HEK293T (cell line): ENCODE measurements at regions not wholly inside any gene's neighbourhood (a gene's known extent, or its start where the extent isn't known, plus 50 kb on each side); places are given as distances from the start of the nearest gene placed in this dataset.
"Not testable (repeated sequence)": the region's sequence is repeated elsewhere in the genome, so short reads cannot be mapped to it uniquely, and the experiment has no call there.

ENCODE experiments used
- CTCF ChIA-PET: fragments of 350-600 bp; formaldehyde crosslinking; extraction: SDS; loops from one replicate; lab custom pipeline; 2021; ENCODE audit warnings: antibody characterized with exemption, inconsistent platforms; lab: Yijun Ruan, JAX
- POLR2A ChIA-PET: fragments of 350-600 bp; formaldehyde crosslinking; extraction: SDS; loops from one replicate; lab custom pipeline; 2020; ENCODE audit warnings: antibody characterized with exemption, inconsistent platforms; lab: Yijun Ruan, JAX
- DNase-seq: peaks from one replicate; pipeline ENCODE4 v3.0.0; 2012; ENCODE audit warnings: mixed read lengths; ENCODE audit errors: extremely low spot score
- ARNT ChIP-seq: fragments of 450-650 bp; IDR thresholded peaks from 2 replicates; pipeline ENCODE4 v1.6.1; 2017; ENCODE audit warnings: mild to moderate bottlenecking
- BHLHE40 ChIP-seq: fragments of 450-650 bp; IDR thresholded peaks from 2 replicates; pipeline ENCODE4 v1.6.1; 2016; ENCODE audit warnings: mild to moderate bottlenecking, moderate library complexity, borderline replicate concordance
- CTBP1 ChIP-seq: fragments of 450-650 bp; IDR thresholded peaks from 2 replicates; pipeline ENCODE4 v1.6.1; 2016; ENCODE audit warnings: borderline replicate concordance
- ELF4 ChIP-seq: fragments of 450-650 bp; IDR thresholded peaks from 2 replicates; pipeline ENCODE4 v1.6.1; 2017; ENCODE audit warnings: antibody characterized with exemption
- FOXA1 ChIP-seq: fragments of 450-650 bp; IDR thresholded peaks from 2 replicates; pipeline ENCODE4 v1.6.1; 2016; ENCODE audit warnings: mild to moderate bottlenecking
- FOXK2 ChIP-seq: fragments of 450-650 bp; IDR thresholded peaks from 2 replicates; pipeline ENCODE4 v1.6.1; 2016; ENCODE audit warnings: mild to moderate bottlenecking
- FOXM1 ChIP-seq: fragments of 450-650 bp; IDR thresholded peaks from 2 replicates; pipeline ENCODE4 v1.6.1; 2017; ENCODE audit warnings: mild to moderate bottlenecking, borderline replicate concordance
- HDGF ChIP-seq: fragments of 450-650 bp; IDR thresholded peaks from 2 replicates; pipeline ENCODE4 v1.6.1; 2017; ENCODE audit warnings: antibody characterized with exemption, borderline replicate concordance
- L3MBTL2 ChIP-seq: fragments of 450-650 bp; conservative IDR thresholded peaks from 2 replicates; pipeline ENCODE4 v1.6.1; 2016; ENCODE audit warnings: mild to moderate bottlenecking
- LEF1 ChIP-seq: fragments of 450-650 bp; IDR thresholded peaks from 2 replicates; pipeline ENCODE4 v1.6.1; 2017; ENCODE audit warnings: mild to moderate bottlenecking, borderline replicate concordance
- NFRKB ChIP-seq: fragments of 450-650 bp; IDR thresholded peaks from 2 replicates; pipeline ENCODE4 v1.6.1; 2016; ENCODE audit warnings: mild to moderate bottlenecking, moderate library complexity
- SP1 ChIP-seq: fragments of 450-650 bp; IDR thresholded peaks from 2 replicates; pipeline ENCODE4 v1.6.1; 2017
- SUZ12 ChIP-seq: fragments of 450-650 bp; IDR thresholded peaks from 2 replicates; pipeline ENCODE4 v1.6.1; 2016; ENCODE audit warnings: mild to moderate bottlenecking
- TARDBP ChIP-seq: fragments of 450-650 bp; IDR thresholded peaks from 2 replicates; pipeline ENCODE4 v1.6.1; 2016
- ZNF384 ChIP-seq: fragments of 450-650 bp; IDR thresholded peaks from 2 replicates; pipeline ENCODE4 v1.6.1; 2016
- TF ChIP-seq, protein P1 (sequence below): fragments of 450-650 bp; IDR thresholded peaks from 2 replicates; pipeline ENCODE4 v1.6.1; 2016

DNA sequence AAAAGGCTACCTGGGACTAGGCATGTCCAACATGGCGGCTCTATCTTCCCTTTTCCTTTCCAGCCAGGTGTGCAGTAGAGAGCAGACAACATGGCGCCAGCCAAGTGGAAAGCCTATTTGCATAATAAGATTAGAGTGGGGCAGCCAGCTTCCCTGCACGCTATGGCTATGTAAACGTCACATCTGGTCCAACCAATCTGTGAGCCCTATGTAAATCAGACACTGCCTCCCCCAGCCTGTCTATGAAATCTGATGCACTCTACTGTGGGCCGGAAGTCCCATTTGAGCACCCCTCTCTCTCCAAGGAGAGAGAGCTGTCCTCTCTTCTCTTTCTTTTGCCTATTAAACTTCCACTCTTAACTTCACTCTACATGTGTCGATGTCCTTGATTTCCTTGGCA, 984.9 kb upstream of the AUTS2 start:
- CTCF ChIA-PET, result no interaction called here
- POLR2A ChIA-PET, result no interaction called here
- DNase-seq, result no peak
- TF ChIP-seq BHLHE40 (no peak), CTBP1 (no peak), HDGF (no peak), ARNT (no peak)
- TF ChIP-seq, protein P1, sequence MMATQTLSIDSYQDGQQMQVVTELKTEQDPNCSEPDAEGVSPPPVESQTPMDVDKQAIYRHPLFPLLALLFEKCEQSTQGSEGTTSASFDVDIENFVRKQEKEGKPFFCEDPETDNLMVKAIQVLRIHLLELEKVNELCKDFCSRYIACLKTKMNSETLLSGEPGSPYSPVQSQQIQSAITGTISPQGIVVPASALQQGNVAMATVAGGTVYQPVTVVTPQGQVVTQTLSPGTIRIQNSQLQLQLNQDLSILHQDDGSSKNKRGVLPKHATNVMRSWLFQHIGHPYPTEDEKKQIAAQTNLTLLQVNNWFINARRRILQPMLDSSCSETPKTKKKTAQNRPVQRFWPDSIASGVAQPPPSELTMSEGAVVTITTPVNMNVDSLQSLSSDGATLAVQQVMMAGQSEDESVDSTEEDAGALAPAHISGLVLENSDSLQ, result no peak

DNA sequence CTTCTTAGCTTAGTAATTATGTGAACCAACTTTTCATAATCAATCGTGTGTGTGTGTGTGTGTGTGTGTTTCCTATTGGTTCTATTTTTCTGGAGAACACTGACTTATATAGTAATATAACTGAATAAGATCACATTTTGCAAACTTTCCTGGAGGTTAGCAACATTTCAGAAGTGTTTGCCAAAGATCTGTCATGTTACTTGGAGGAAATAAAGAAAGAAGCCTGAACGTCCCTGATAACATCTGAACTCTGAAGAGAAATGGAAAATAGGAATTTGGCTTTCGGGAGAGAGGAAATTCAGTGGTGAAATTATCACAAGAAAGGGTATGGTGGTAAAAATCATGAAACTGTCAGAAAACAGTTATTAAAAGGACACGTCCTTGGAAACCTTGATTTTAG, 984.4 kb upstream of the AUTS2 start:
- ChIA-PET CTCF (no interaction called here), POLR2A (no interaction called here)
- TF ChIP-seq CTBP1 (no peak), FOXK2 (no peak), FOXA1 (no peak), TARDBP (no peak), ELF4 (no peak), LEF1 (no peak), BHLHE40 (no peak), ARNT (no peak), FOXM1 (no peak), SP1 (no peak)
- TF ChIP-seq, protein P1, result no peak
- no peak for DNase-seq

DNA sequence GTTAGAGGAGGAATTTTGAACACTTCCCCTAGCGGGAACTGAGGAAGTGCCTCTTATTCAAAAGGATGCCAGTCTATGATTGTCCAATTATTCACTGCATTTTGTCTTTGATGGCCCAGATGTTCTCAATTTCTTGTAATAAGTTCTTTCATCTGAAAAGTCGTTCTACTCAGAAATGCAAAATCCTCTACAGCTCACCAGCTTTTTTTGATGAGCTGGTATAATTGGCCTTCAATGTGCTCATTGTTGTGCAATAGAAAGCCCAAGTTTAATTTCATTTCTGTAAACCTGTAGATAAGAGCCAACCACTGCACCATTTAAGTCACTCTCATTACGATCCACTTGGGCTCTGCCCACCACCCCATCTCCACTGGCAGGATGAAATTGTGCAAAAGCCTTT, 978.7 kb upstream of the AUTS2 start:
- TF ChIP-seq SP1 (no peak), SUZ12 (no peak), ARNT (no peak), HDGF (no peak), TARDBP (no peak), FOXM1 (no peak), L3MBTL2 (no peak), BHLHE40 (no peak)
- DNase-seq, result no peak
- ChIA-PET CTCF (no interaction called here), POLR2A (no interaction called here)

DNA sequence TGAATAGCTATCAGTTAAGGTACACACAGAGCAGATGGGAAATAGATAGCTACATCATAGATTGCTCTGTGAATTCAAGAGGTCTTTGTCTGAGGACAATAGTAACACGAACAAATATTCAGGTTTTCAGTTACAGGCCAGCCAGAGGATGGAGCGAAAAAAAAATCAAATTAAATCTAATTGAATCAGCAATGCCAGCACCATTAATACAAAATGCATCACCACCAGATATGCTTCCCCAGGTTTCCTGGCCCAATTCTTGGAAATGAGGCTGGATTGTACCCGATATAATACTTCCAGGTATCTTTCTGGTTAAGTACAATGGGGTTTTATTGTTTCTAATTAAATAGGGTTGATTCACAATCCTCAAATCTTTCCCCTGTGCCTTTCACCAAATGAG, 975.8 kb upstream of the AUTS2 start:
- CTCF ChIA-PET, result no interaction called here
- TF ChIP-seq SP1 (no peak), FOXM1 (no peak), FOXK2 (no peak), ELF4 (no peak)
- POLR2A ChIA-PET, result no interaction called here
- DNase-seq, result no peak

DNA sequence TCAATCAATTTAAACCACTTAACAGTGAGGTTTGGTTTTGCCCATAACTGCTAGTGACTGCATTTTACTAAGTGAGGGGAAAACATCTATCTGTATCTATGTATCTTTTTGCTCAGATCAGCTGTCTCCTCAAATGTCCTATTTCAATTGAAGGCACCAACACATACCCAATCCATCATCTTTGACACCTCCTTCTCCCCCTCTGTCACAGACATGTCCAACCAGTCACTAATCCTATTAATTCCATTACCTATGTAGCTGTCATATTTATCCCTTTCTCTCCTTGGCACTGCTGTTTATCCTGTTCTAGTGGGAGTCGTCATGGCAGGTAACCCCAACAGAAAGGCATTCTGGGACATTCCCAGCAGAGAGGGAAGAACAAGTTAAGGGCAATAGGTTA, 975.2 kb upstream of the AUTS2 start:
- CTCF ChIA-PET, result no interaction called here
- no peak for DNase-seq
- POLR2A ChIA-PET, result no interaction called here
- TF ChIP-seq FOXA1, result no peak
- no peak for TF ChIP-seq ELF4
- no peak for TF ChIP-seq ZNF384
- no peak for TF ChIP-seq SUZ12
- TF ChIP-seq, protein P1, result no peak
- TF ChIP-seq HDGF, result no peak
- no peak for TF ChIP-seq TARDBP
- no peak for TF ChIP-seq LEF1

DNA sequence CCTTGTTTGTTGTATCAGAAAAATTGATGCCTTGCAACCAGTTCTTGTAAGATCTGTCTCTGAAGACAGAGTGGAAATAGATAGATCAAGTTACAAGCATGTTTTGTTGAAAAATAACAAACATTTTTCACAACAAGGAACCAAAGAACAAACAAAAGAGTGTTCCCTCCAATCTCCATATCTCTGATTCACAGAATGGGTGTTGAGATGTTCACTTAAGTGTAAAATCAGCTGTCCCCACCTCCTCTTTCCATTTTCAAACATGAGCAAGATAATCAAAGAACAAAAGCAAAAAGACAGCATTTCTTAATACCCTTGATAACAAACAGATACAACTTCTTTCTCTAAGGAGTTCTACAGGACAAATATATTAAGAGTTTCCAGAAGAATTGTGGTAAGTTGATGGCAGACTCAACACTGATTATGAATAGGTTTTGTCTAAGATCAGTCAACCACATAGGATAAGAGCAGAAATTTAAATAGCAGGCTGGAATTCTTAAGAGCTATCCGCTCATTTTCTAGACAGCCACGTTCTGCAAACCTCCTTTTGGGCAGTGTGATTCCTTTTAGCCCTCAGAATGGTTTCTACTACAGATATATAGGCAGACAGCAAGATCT, 970.9 kb upstream of the AUTS2 start:
- no peak for DNase-seq
- no peak for TF ChIP-seq BHLHE40
- TF ChIP-seq ELF4, result no peak
- TF ChIP-seq, protein P1, result no peak
- POLR2A ChIA-PET, result no interaction called here
- CTCF ChIA-PET, result no interaction called here

DNA sequence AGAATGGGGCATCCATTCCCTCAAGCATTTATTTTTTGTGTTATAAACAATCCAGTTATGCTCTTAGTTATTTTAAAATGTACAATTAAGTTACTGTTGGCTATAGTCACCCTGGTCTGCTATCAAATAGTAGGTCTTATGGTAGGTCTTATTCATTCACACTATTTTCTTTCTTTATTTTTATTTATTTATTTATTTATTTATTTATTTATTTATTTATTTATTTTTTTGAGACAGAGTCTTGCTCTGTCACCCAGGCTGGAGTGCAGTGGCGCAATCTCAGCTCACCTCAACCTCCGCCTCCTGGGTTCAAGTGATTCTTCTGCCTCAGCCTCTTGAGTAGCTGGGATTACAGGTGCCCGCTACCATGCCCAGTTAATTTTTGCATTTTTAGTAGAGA, 967.4 kb upstream of the AUTS2 start:
- POLR2A ChIA-PET, DNase-seq, CTCF ChIA-PET: not testable (repeated sequence)

DNA sequence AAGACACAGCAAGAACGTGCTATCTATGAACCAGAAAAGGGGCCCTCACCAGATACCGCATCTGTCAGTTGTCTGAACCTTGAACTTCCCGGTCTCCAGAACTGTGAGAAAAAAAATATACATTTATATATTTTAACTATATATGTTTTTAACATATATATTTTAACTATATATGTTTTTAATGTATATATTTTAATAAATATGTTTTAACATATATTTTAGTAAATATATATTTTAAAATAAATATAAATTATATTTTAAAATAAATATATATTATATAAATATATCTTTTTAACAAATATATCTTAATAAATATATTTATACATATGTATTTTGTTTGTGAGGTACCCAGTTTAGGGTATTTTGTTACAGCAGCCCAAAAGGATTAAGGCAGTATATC, 958.2 kb upstream of the AUTS2 start:
- ChIA-PET POLR2A (no interaction called here), CTCF (no interaction called here)
- no peak for DNase-seq
- TF ChIP-seq BHLHE40, result no peak
- TF ChIP-seq, protein P1, result no peak
- no peak for TF ChIP-seq ELF4
- TF ChIP-seq SUZ12, result no peak
- no peak for TF ChIP-seq FOXK2
- TF ChIP-seq ARNT, result no peak
- TF ChIP-seq NFRKB, result no peak
- no peak for TF ChIP-seq CTBP1
- TF ChIP-seq SP1, result no peak
- TF ChIP-seq FOXA1, result no peak
- TF ChIP-seq FOXM1, result no peak
- TF ChIP-seq TARDBP, result no peak
- TF ChIP-seq HDGF, result no peak
- TF ChIP-seq LEF1, result no peak
- no peak for TF ChIP-seq L3MBTL2
- no peak for TF ChIP-seq ZNF384
